OCI-M1 (cell line): ENCODE measurements at regions not wholly inside any gene's neighbourhood (a gene's known extent, or its start where the extent isn't known, plus 50 kb on each side); places are given as distances from the start of the nearest gene placed in this dataset.
A peak's percentile ranks its signal among the peaks of the same experiment; 100 is the strongest.

Experiments used
- DNase-seq: peaks from one replicate; lab custom pipeline; 2025; lab: John Stamatoyannopoulos, UW

- no peak for DNase-seq
Observed at GRCh38 chr17:33514369-33514768, 221.3 kb upstream of the ASIC2 start.

- no peak for DNase-seq
Observed at GRCh38 chr17:33515974-33516373, 222.9 kb upstream of the ASIC2 start.

- DNase-seq = no peak
Observed at GRCh38 chr17:33516645-33517044, 223.6 kb upstream of the ASIC2 start.

GRCh38 chr17:33517746-33518145, 224.7 kb upstream of the ASIC2 start:
- DNase-seq = no peak

DNA sequence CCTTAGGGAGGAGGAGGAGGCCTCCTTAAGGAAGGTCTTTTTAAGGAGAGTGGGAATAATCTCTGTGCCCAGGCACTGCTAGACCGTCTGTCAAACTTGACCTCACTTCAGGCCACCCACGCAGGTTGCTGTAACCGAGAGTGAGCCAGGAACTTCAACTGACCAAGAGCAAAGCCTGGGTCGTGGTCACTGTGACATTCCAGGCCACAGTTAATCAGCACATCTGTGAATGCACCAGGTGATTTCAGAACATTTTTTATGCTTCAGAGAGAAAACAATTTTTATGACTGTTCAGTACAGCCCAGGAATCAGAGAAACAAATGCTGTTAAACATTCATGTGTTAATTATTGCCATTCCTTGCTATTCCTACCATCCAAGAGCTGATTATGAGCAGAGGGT, 226.6 kb upstream of the ASIC2 start:
- no peak for DNase-seq

GRCh38 chr17:33520426-33521330, 227.6 kb upstream of the ASIC2 start:
- peak; percentile 66 for DNase-seq

DNA sequence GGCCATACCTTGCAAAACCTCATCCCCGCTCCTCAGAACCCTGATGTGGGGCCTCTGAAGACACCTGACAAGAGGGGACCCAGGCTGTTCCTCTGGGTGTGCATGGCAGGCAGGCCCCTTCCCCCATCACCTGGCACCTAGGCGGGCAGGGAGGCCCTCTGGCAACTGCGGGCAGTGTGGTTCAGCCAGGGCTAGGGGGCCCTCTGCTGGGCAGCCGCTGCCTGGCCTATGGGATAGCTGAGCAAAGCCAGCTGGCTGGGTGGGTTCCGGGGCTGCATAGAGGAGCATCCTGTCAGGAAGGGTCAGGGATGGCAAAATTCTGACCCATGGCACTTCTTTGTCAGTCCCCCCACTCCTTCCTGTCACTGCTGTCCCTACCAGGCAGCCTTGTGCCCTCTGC, 228.7 kb upstream of the ASIC2 start:
- no peak for DNase-seq

DNA sequence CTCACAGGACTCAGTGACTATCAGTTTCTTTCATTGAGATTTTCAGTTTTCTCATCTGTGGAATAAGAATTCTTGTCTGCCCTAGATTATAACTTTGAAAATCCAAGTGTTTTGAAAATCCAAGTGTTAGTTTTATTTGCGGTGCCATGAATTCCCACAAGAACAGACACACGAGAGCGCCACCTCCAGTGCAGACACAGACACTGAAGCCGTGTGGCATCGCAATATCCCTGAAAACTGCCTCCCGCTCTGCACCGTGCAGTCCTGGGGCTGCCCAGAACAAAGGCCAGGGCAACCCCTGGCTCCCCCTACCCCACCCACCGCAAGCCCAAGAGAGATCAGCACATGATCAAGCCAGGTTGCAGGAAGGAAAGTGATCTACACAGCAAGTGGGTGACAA, 229.5 kb upstream of the ASIC2 start:
- DNase-seq = no peak

GRCh38 chr17:33523577-33523981, 230.5 kb upstream of the ASIC2 start:
- DNase-seq = no peak

- no peak for DNase-seq
Observed at GRCh38 chr17:33525186-33525585, 232.1 kb upstream of the ASIC2 start.

GRCh38 chr17:33526717-33527116, 233.6 kb upstream of the ASIC2 start:
- DNase-seq = no peak

- DNase-seq = no peak
Observed at GRCh38 chr17:33527290-33527689, 234.2 kb upstream of the ASIC2 start.

GRCh38 chr17:33528846-33529245, 235.8 kb upstream of the ASIC2 start:
- DNase-seq = no peak

DNA sequence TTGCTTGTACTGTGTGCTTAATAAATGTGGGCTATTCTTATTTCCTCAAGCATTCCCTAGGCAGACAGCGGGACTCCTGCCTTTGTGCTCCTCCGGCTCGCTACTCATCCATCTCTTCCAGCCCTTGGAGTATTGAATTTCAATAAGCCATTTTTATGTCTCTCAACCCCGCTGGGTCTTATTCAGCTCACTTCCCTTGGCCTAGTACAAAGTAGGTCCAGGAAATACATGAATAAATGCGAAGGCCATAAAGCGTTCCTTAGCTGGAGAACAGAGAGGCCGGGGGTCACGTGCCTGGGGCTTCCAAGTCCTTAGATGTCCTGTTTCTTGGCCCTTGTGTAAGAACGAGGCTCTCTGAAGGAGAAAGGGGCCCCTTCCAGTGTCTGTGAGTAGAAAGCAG, 236.7 kb upstream of the ASIC2 start:
- DNase-seq = no peak

DNA sequence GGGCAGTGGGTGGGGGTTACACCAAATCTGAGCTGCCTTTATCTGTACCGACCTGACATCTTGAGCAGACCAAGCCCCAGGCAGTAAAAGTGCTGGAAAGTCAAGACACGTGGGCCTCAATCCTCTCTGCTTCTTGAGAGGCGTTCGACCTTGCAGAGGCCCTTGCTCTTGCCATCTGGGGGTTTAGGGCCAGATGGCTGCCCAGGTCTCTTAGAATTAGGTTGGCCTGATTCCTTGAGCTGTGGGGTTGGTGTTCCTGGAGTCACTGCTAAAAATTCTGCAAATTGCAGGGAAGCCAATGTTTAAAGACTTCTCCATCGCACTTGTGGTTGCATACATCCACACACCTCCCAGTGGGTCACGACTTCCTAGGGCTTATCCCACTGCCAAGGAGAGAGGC, 238.2 kb upstream of the ASIC2 start:
- DNase-seq = no peak

GRCh38 chr17:33534087-33534486, 241.0 kb upstream of the ASIC2 start:
- no peak for DNase-seq

DNA sequence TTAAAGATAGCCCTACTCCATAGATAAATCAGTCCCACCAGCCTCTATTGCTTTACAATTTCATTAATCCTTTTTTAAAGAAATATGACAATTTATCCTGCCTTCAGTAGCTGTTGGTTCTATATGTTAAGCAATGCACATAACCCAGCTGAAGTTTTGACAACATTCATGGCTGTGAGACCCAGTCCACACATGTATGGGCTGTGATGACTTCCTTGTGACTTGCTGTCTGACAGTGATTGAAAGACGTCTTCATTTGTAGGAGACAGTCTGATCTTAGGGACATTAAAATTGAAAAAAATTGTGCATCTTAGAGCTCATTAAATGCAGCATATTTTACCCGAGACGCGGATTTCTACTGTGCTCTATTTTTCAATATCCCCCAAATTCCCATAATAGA, 252.0 kb upstream of the ASIC2 start:
- no peak for DNase-seq

GRCh38 chr17:33550261-33550660, 257.2 kb upstream of the ASIC2 start:
- no peak for DNase-seq

DNA sequence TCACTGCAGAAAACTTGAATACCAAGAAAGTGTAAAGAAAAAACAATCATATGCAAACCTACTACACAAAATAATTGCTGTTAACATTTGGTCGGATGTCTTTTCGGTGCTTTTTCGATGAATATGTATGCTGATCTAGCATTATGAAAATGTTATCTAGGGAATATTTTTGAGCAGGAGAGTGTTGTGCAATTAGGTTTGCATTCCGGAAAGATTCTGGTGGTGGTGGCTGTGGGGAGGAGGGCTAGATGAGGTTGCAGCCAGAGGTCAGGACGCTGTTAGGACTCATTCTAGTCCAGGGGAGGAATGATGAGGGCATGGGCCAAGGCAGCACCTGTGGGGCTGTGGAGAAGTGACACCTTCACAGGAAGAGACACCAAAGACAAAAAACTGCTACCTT, 258.0 kb upstream of the ASIC2 start:
- no peak for DNase-seq

- no peak for DNase-seq
Observed at GRCh38 chr17:33551911-33552310, 258.8 kb upstream of the ASIC2 start.

- no peak for DNase-seq
Observed at GRCh38 chr17:33560165-33560564, 267.1 kb upstream of the ASIC2 start.

DNA sequence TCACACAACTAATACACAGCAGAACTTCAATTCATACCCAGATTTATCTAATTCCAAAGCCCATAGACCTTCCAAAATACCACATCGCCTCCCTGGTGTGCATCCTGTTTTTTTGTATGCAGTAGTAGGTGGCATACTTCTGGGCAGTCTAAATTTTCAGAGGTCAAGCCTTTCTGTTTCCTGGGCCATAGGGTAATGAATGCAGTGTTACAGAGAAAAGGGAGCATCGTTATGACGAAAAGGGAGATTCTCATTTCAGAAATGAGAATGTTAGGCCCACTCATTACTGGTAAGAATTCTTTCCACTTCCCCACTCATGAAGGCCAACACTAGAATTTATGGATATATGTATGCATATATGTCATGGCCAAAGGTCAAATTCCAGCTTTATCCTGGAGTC, 267.8 kb upstream of the ASIC2 start:
- DNase-seq = no peak

DNA sequence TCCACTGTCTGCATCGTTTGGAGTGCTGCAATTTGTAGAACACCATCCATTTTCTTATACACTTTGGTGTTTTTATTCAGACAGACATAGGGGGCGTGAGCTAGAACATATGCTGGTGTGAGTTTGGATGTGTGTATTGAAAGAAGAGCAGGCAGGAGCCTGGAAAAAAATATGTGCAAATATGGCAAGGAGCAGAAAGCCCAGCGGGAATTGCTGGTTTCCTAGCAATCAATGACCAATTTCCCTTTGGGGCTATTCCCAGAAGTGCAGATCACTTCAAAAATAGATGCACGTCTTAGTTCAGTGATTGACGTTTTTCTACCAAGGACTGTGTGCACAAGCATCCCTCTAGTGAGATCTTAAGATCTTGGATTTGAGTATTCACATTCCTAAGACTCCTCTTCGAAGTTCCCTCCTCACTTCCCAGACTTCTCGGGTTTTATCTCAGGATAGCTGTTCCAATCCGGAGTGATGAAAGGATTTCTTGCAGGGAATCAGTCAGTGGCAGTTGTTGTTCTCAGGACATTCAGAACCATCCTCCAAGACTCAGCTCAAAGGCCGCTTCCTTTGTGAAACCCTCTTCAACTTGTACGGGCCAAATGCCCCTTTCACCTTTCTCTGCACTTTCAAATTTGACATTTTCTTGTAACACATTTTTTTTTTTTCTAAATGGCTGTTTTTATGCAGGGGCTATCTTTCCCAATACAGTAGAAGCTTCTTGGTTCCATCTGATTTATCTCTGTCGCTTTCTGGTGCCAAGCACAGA, 268.7 kb upstream of the ASIC2 start:
- DNase-seq = no peak
